GM21723 (cell line): ENCODE measurements at regions not wholly inside any gene's neighbourhood (a gene's known extent, or its start where the extent isn't known, plus 50 kb on each side); places are given as distances from the start of the nearest gene placed in this dataset.

Experiments used
- ATAC-seq: cut with Tn5 transposase; IDR thresholded peaks from one replicate; pipeline ENCODE4 v1.9.1; 2021; ENCODE audit warnings: mild to moderate bottlenecking, moderate library complexity; ENCODE audit not compliant: unreplicated experiment

DNA sequence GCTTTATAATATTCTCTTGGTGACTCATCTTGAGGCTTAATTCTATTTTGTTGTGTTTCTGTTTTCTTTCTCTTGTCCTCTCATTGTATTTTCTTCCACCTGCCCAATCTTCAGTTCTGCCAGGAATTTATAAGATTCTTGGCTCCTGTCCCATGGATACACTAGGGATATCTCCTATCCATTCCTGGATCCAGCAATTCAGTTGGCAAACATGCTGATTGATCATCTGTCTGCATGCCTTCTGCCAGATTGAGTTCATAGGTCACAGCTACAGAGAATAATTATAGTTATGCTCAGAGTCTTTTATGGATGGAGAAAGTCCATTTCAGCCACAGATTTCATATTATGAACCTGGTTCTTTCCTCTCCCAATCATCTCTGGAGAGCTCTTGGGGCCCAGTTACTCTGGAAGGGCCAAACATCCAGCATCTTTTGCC lies 140.4 kb upstream of the MAGI2 start:
- no peak for ATAC-seq

GRCh38 chr7:79590916-79591623 lies 137.6 kb upstream of the MAGI2 start:
- no peak for ATAC-seq

DNA sequence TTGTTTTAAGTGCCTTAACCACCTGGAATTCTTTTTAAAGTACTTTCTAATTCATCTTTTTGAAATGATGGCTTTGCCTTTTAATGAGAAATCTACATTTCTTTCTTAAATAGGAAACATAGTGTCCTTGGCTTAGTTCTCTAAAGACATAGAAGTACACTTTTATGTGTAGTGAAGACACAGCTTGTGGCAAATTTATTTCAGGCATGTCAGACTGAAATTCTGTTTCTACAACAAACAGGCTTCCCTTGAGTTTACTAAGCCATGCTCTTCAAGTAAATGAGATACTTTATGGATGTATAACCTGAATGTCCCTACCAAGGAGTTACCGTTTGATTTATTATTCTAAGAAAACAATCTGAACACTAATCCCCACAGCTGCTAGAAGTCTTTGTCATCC lies 136.9 kb upstream of the MAGI2 start:
- no peak for ATAC-seq

DNA sequence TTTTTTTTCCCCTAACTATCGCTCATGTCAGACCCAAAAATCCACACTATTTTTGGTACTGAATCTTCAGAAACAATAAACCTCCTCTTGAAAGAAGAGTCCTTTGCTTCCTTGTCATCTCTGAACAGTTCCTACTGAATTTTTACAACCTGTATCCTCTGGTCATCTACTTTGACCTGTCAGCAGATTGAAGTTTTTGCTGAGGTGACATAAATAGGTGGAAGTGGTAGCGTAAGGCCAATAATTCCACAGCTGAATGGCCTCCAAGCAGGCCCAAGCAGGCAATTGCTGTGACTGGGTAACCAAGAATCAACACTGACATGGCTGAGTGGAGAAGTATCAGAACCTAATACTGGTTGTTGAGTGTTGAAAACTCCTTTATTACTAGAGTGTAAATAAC lies 117.4 kb upstream of the MAGI2 start:
- ATAC-seq, result no peak

DNA sequence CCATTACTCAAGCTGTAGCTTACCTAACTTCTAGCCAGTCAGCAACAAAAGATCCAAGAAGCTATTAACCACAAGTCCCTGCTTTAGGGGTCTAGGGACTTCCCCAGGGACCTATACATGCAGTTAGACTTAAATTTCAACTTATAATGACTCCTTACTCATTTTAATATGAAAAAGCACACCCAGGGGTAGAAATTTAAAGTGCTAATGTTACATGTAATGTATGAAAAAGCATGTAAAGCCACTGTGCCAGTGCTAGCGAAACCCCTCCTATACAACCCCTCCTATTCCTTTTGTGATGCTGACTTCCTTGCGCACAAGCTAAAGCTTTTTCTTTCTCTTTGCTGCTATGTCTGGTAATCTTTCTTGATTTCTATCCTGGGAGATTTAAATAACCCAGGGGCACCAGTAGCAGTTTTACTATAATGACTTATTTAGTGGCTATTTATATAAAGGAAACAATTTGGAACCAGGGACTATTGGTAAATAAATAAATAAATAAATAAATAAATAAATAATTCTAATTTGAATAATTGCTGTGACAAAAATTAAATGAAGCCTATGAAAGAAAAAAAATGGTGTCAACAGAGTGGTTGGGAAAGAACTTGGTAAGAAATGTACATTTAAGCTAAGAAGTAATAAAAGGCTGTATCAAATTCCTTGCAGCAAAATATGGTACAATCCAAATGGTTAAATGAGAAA lies 110.5 kb upstream of the MAGI2 start:
- ATAC-seq, result no peak

DNA sequence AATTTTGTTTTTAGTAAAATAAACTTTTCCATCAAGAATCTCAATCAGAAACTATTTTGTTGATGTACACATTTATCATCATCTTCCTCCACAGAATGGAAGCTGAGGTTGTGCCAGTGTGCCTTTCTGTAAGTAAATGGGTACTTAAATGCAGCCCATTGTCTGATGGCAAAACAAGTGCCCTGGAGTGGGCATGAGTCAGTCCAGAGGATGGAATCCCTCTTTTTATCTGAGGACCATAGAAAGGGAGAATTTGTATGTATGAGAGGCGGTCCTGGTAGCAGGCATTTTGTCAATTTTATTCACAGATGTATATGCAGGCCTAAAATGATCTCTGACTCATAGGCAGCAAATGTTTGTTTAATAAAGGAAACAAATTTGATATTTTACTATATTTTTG lies 102.1 kb upstream of the MAGI2 start:
- no peak for ATAC-seq

- ATAC-seq, result no peak
These were observed 100.5 kb upstream of the MAGI2 start for GRCh38 chr7:79553811-79554555.

DNA sequence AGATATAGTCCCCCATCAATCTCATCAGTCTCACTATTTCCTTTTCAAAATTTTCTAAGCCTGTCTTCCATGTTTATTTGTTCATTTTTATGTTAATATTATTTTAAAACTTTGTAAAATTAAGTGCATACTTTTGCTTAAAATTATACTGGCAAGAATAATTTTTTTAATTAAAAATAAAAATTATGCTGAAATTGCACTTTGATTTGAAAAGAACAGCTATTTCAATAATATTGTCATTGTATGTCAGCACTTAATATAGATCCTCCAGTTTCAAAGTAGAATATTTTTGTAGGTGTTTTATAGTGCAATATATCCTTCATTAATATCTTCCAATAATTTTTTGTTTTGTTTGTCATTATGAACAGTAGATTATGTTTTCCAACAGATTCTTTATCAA lies 99.0 kb upstream of the MAGI2 start:
- ATAC-seq, result no peak

GRCh38 chr7:79548727-79549126 lies 95.3 kb upstream of the MAGI2 start:
- ATAC-seq, result no peak

DNA sequence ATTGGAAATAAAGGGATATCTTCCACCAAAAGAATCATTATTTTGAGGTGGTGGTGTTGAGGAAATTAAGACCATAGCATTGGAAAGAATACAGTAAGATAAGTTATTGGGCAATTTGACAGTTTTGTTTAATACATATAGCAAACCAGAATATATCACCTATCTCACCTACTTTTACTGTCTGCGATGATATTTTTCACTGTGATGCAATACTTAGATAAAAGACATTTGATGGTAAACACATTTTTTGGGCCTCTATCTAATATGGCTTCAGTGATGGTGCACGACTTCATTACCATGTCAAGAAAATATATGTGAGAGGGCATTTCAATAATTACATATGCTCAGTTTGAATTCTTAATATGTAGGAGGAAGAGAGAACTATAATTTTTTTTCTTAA lies 93.7 kb upstream of the MAGI2 start:
- ATAC-seq, result no peak

- no peak for ATAC-seq
These were observed 87.1 kb upstream of the MAGI2 start for GRCh38 chr7:79540592-79540991.

GRCh38 chr7:79534128-79534527 lies 80.7 kb upstream of the MAGI2 start:
- no peak for ATAC-seq

- no peak for ATAC-seq
These were observed 78.6 kb upstream of the MAGI2 start for GRCh38 chr7:79531905-79532664.

GRCh38 chr7:79531116-79531515 lies 77.6 kb upstream of the MAGI2 start:
- ATAC-seq, result no peak

DNA sequence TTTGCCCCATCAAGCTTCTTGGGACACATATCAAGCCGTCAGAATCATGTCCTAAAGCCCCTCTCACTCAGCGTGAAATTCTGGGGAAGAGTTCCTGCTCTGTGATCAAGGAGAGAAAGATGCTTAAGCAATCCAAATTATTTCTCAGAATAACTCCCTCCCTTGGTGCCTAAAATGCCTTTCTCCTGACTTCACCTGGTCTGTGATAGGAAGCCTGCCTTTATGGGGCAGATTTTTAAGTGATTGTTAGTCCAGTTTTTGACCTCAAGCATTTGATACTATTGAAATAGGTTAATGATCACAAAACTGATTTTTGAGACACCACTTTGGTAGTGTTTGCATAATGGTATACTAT lies 76.4 kb upstream of the MAGI2 start:
- ATAC-seq, result no peak

GRCh38 chr7:79529214-79529880 lies 75.9 kb upstream of the MAGI2 start:
- no peak for ATAC-seq

DNA sequence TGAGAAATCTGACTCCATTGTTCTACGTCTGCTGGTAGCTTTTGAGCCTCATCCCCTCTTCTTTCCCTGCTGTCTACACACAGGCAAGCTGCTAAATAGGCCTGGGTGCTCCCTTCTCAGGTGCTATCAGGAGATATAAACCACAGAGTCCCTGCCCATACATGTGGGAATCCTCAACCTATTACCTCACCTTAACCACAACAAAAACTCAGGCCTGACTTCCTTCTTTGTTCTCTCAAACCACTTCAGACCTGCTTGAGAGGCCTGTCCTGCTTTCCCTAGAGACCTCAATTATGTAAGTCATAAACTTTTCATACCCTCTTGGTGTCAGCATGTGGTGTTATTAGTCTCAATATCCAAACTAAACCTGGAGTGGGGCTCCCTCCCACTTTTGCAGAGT lies 75.0 kb upstream of the MAGI2 start:
- ATAC-seq, result no peak

DNA sequence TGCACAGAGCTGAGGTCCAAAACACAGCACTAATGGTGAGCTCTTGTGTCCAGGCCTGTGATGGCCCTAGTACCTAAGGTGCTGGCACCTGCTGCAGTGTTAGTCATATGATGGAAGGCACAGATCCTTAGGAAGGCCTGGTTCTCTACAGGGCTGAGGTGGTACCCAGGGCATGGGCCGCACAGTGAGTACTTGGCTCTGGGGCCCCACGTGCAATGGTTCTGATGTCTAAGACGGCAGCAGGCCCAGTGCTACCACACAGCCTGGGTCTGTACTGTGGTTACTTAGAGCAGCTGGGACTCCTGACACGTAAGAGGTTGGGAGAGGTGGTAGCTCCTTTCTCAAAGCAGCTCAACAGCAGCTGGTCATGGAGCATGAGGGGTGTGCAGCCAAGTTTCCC lies 70.6 kb upstream of the MAGI2 start:
- no peak for ATAC-seq

DNA sequence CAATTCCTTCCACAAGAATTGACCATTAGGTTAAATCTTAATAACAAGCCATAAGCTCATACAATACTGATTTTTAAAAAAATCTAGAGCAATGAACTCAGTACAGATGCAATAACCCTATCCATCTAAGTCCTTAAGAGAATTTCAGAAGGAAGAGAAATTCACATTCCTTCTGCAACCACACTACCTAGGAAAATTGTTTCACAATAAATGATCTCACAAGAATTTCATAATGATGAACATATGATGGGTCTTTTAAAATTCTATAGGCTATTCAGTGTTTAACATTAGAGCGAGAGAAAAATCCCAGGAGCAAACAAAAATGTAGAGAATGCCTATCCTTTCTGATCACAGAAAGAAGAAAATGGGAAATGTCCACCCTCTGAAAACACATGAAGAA lies 70.0 kb upstream of the MAGI2 start:
- ATAC-seq, result no peak

- ATAC-seq, result no peak
These were observed 67.1 kb upstream of the MAGI2 start for GRCh38 chr7:79520543-79520942.

GRCh38 chr7:79515358-79515757 lies 61.9 kb upstream of the MAGI2 start:
- ATAC-seq, result no peak
